HepG2 (cell line): ENCODE measurements at regions not wholly inside any gene's neighbourhood (a gene's known extent, or its start where the extent isn't known, plus 50 kb on each side); places are given as distances from the start of the nearest gene placed in this dataset.

Experiments
- ATAC-seq: fragments of 200-7000 bp; cut with Tn5 transposase; 3 replicates; pipeline ENCODE4 v1.9.1; 2020; ENCODE audit warnings: mild to moderate bottlenecking, moderate library complexity
- BruUV-seq: library from RNA; stranded (reverse); fragments of 400-500 nt; replicated peaks from 2 replicates; lab custom pipeline; 2021; lab: Mats Ljungman, UMichigan
- CTCF ChIA-PET: fragments of 300-600 bp; formaldehyde crosslinking; extraction: SDS; loops from one replicate; lab custom pipeline; 2021; ENCODE audit warnings: low total read pairs, inconsistent platforms, low intra/inter-chr PET ratio; lab: Yijun Ruan, JAX
- POLR2A ChIA-PET: fragments of 350-600 bp; sonication (Branson Sonifier 250); formaldehyde crosslinking; loops from one replicate; lab custom pipeline; 2020; ENCODE audit warnings: antibody characterized with exemption, inconsistent platforms; lab: Yijun Ruan, JAX
- DNase-seq: peaks from one replicate; pipeline ENCODE4 v3.0.0-alpha.2; 2015; ENCODE audit warnings: low spot score
- FAIRE-seq: peaks from 3 replicates; lab custom pipeline; 2011; peaks lifted over from hg19 to GRCh38; lab: Jason Lieb, UNC
- H2AFZ ChIP-seq: one replicate; pipeline ENCODE4 v1.6.1; 2011; ENCODE audit warnings: low read length, inconsistent platforms
- H3K27ac ChIP-seq: fragments of 300-600 bp; 3 replicates; pipeline ENCODE4 v1.8.0; 2011; ENCODE audit warnings: mixed run types, mild to moderate bottlenecking, mixed read lengths, low read length, inconsistent platforms; ENCODE audit not compliant: insufficient read depth; ENCODE audit errors: extremely low read length
- H3K27me3 ChIP-seq, 2 experiments: fragments of 200-600 bp in 1 of 2; 2 replicates in 1 of 2; 3 replicates in 1 of 2; pipeline versions ENCODE4 v1.6.0 to v1.8.0; 2011; ENCODE audit warnings: low read length in 2 of 2, mild to moderate bottlenecking in 2 of 2, moderate library complexity in 2 of 2, inconsistent platforms in 1 of 2; ENCODE audit not compliant: insufficient read depth in 2 of 2, control insufficient read depth in 1 of 2
- H3K36me3 ChIP-seq, 2 experiments: fragments of 200-600 bp in 1 of 2; replicated peaks in 1 of 2; 2 replicates in 1 of 2; 3 replicates in 1 of 2; pipeline versions ENCODE4 v1.5.1 to v1.8.0; 2011; ENCODE audit warnings: low read length in 2 of 2, inconsistent platforms in 1 of 2; ENCODE audit not compliant: insufficient read depth in 2 of 2, control insufficient read depth in 1 of 2
- H3K4me1 ChIP-seq: 2 replicates; pipeline ENCODE4 v1.5.1; 2012; ENCODE audit warnings: low read length, inconsistent platforms; ENCODE audit not compliant: insufficient read depth
- H3K4me2 ChIP-seq: 2 replicates; pipeline ENCODE4 v1.6.0; 2011; ENCODE audit warnings: low read depth, low read length, inconsistent platforms
- H3K4me3 ChIP-seq, 3 experiments: fragments of 200-600 bp in 1 of 3; sonication (generic), shearing (Covaris generic) in 1 of 3; replicated peaks in 1 of 3; 2 replicates each; pipeline ENCODE4 v1.5.1; 2011 to 2016; ENCODE audit warnings: low read length in 3 of 3, inconsistent platforms in 2 of 3, low read depth in 2 of 3, mild to moderate bottlenecking in 2 of 3, control low read depth in 1 of 3, mixed read lengths in 1 of 3; ENCODE audit not compliant: insufficient read depth in 1 of 3
- H3K79me2 ChIP-seq: one replicate; pipeline ENCODE4 v1.6.1; 2011; ENCODE audit warnings: low read length, inconsistent platforms; ENCODE audit not compliant: insufficient read depth
- H3K9ac ChIP-seq: 2 replicates; pipeline ENCODE4 v1.6.0; 2011; ENCODE audit warnings: mild to moderate bottlenecking, low read depth, low read length, inconsistent platforms; ENCODE audit not compliant: insufficient read depth
- H3K9me3 ChIP-seq: 2 replicates; pipeline ENCODE4 v1.5.1; 2012; ENCODE audit warnings: mild to moderate bottlenecking, low read length
- H4K20me1 ChIP-seq: 2 replicates; pipeline ENCODE4 v1.6.0; 2011; ENCODE audit warnings: inconsistent platforms, mild to moderate bottlenecking, low read length, moderate library complexity; ENCODE audit not compliant: insufficient read depth
- ATF1 ChIP-seq: IDR thresholded peaks from 2 replicates; pipeline ENCODE4 v1.6.1; 2016; ENCODE audit warnings: mild to moderate bottlenecking, control low read depth
- FOXA3 ChIP-seq: IDR thresholded peaks from 2 replicates; pipeline ENCODE4 v1.6.1; 2016; ENCODE audit warnings: missing genetic modification reagents, missing compliant biosample characterization
- HNF1B ChIP-seq: sonication (generic); formaldehyde crosslinking; IDR thresholded peaks from 2 replicates; pipeline ENCODE4 v1.5.1; 2020; ENCODE audit warnings: mild to moderate bottlenecking, moderate library complexity, missing genetic modification reagents
- HOXA3 ChIP-seq: sonication (generic); formaldehyde crosslinking; IDR thresholded peaks from 2 replicates; pipeline ENCODE4 v1.5.0; 2020; ENCODE audit warnings: missing genetic modification reagents
- ISL2 ChIP-seq: sonication (generic); formaldehyde crosslinking; IDR thresholded peaks from 2 replicates; pipeline ENCODE4 v1.5.0; 2020; ENCODE audit warnings: missing genetic modification reagents
- NFE2L1 ChIP-seq: sonication (generic); formaldehyde crosslinking; IDR thresholded peaks from 2 replicates; pipeline ENCODE4 v1.4.0; 2020; ENCODE audit warnings: missing genetic modification reagents, mild to moderate bottlenecking, borderline replicate concordance
- SAP130 ChIP-seq: IDR thresholded peaks from 2 replicates; pipeline ENCODE4 v1.6.1; 2016; ENCODE audit warnings: low read depth
- SIX4 ChIP-seq: sonication (generic); formaldehyde crosslinking; IDR thresholded peaks from 2 replicates; pipeline ENCODE4 v1.4.0; 2020; ENCODE audit warnings: missing genetic modification reagents
- SNRNP70 ChIP-seq: fragments of 200-400 bp; formaldehyde crosslinking; IDR thresholded peaks from 2 replicates; pipeline ENCODE4 v1.6.1; 2017; ENCODE audit warnings: mild to moderate bottlenecking, low read depth, low read length, moderate library complexity
- SP2 ChIP-seq: sonication (generic); formaldehyde crosslinking; IDR thresholded peaks from 2 replicates; pipeline ENCODE4 v1.5.1; 2020; ENCODE audit warnings: mild to moderate bottlenecking, missing genetic modification reagents
- TEF ChIP-seq: sonication (generic); formaldehyde crosslinking; IDR thresholded peaks from 2 replicates; pipeline ENCODE4 v1.5.0; 2020; ENCODE audit warnings: missing genetic modification reagents
- THAP7 ChIP-seq: sonication (generic); formaldehyde crosslinking; IDR thresholded peaks from 2 replicates; pipeline ENCODE4 v1.8.1; 2023; ENCODE audit warnings: mild to moderate bottlenecking, missing genetic modification reagents
- ZBTB7A ChIP-seq: sonication (generic); formaldehyde crosslinking; IDR thresholded peaks from 2 replicates; pipeline ENCODE4 v1.8.0; 2022; ENCODE audit warnings: mild to moderate bottlenecking, missing genetic modification reagents
- ZFP36 ChIP-seq: fragments of 150-350 bp; IDR thresholded peaks from 2 replicates; pipeline ENCODE4 v1.6.1; 2018; ENCODE audit warnings: borderline replicate concordance, low read length, low read depth; ENCODE audit not compliant: partially characterized antibody
- ZNF432 ChIP-seq: sonication (generic); formaldehyde crosslinking; IDR thresholded peaks from 2 replicates; pipeline ENCODE4 v1.5.0; 2020; ENCODE audit warnings: missing genetic modification reagents, mild to moderate bottlenecking, borderline replicate concordance
- ZNF446 ChIP-seq: sonication (generic); formaldehyde crosslinking; IDR thresholded peaks from 2 replicates; pipeline ENCODE4 v1.5.0; 2020; ENCODE audit warnings: mild to moderate bottlenecking, missing genetic modification reagents
- ZNF563 ChIP-seq: sonication (generic); formaldehyde crosslinking; IDR thresholded peaks from 2 replicates; pipeline ENCODE4 v1.8.0; 2022; ENCODE audit warnings: mild to moderate bottlenecking, moderate library complexity, missing genetic modification reagents
- ZNF691 ChIP-seq: sonication (generic); formaldehyde crosslinking; IDR thresholded peaks from 2 replicates; pipeline ENCODE4 v1.4.0; 2020; ENCODE audit warnings: missing genetic modification reagents, low read depth, mild to moderate bottlenecking, borderline replicate concordance
- ZNF800 ChIP-seq: sonication (generic); formaldehyde crosslinking; IDR thresholded peaks from 2 replicates; pipeline ENCODE4 v1.4.0; 2020; ENCODE audit warnings: missing genetic modification reagents
- WGBS: methylation state at CpG from one replicate; pipeline ENCODE4 v1.1.6; 2017; ENCODE audit warnings: low lambda C conversion rate; 5-methylcytosine and 5-hydroxymethylcytosine counted together
- in situ Hi-C: cut with HindIII; loops from 2 replicates; pipeline ENCODE4 v1.10.0; 2017; ENCODE audit warnings: low pct_unique_long_range_greater_than_20kb; ENCODE audit not compliant: extremely low pct_ligation_motif_present
- intact Hi-C: fragments of 100-400 bp; cut with micrococcal nuclease; formaldehyde crosslinking; loops from one replicate; pipeline ENCODE4 v1.10.0; 2022; ENCODE audit not compliant: unreplicated experiment

GRCh38 chr14:61147831-61148549, 133.1 kb downstream of the TMEM30B start (continued):
- TF ChIP-seq HNF1B = no peak
- TF ChIP-seq ZBTB7A (CRISPR knock-in tag) = no peak
- TF ChIP-seq NFE2L1 = no peak
- no peak for TF ChIP-seq SIX4 (CRISPR knock-in tag)
- TF ChIP-seq SNRNP70 = no peak
- TF ChIP-seq HOXA3 (CRISPR knock-in tag) = 0 out of 2 replicates have a peak, but pooled peaks have one; percentile 23
- TF ChIP-seq ZNF563 = no peak
- no peak for TF ChIP-seq ZNF691 (CRISPR knock-in tag)
- TF ChIP-seq ATF1 = no peak

- peaks cover 0 to 6% of the 10 kb centered on the region in 2 experiments; a peak in 1 of 5 replicates for H3K27me3 ChIP-seq
- no peak overlapping the region for H3K9ac ChIP-seq
- DNase-seq (no peak), FAIRE-seq (no peak), ATAC-seq (no peak)
- H4K20me1 ChIP-seq = no peaks in the 10 kb centered on the region
- POLR2A ChIA-PET = interaction anchor here (1.1 kb wide), 1 partner anchor 167 kb away, joined by 3 read pairs; the partner anchor contains the start of genes SLC38A6 and TRMT5
- no peak overlapping the region for H3K4me3 ChIP-seq
- CTCF ChIA-PET = no interaction called here
- no peak overlapping the region for H3K27ac ChIP-seq
- peaks cover 31% of the 10 kb centered on the region for H3K9me3 ChIP-seq
- H2AFZ ChIP-seq = no peak overlapping the region
- WGBS = 82% methylated on average over 7 of the region's 7 CpGs
- in situ Hi-C loops (no loop called here), intact Hi-C loops (no loop called here)
- H3K4me2 ChIP-seq = peak overlapping the region; percentile 62
- H3K36me3 ChIP-seq = no peaks in the 10 kb centered on the region
- peaks cover 21% of the 10 kb centered on the region for H3K4me1 ChIP-seq
- no peaks in the 10 kb centered on the region for H3K79me2 ChIP-seq
- BruUV-seq = no TSS peak
- TF ChIP-seq ZNF446 (CRISPR knock-in tag) (no peak), ZFP36 (no peak), SP2 (no peak), SAP130 (no peak), ZNF432 (no peak), FOXA3 (no peak), ZNF800 (CRISPR knock-in tag) (no peak), THAP7 (CRISPR knock-in tag) (no peak), TEF (no peak), SIX4 (CRISPR knock-in tag) (no peak), ISL2 (CRISPR knock-in tag) (no peak)
These were observed 133.7 kb downstream of the TMEM30B start for GRCh38 chr14:61147381-61147821.
